WTC11 (cell line): ENCODE measurements at regions not wholly inside any gene's neighbourhood (a gene's known extent, or its start where the extent isn't known, plus 50 kb on each side); places are given as distances from the start of the nearest gene placed in this dataset.

ENCODE experiments used
- ATAC-seq: fragments of 200-7000 bp; cut with Tn5 transposase; 2 replicates; pipeline ENCODE4 v1.10.0; 2021; ENCODE audit warnings: mild to moderate bottlenecking, moderate library complexity
- CTCF ChIA-PET: fragments of 300-600 bp; sonication (Branson Sonifier 250); formaldehyde crosslinking; loops from one replicate; lab custom pipeline; 2021; ENCODE audit warnings: antibody characterized with exemption; lab: Charles Lee
- POLR2A ChIA-PET: fragments of 350-600 bp; sonication (Branson Sonifier 250); formaldehyde crosslinking; loops from one replicate; lab custom pipeline; 2021; ENCODE audit warnings: antibody characterized with exemption; lab: Charles Lee
- DNase-seq: peaks from one replicate; pipeline ENCODE4 v3.0.0; 2021; ENCODE audit warnings: low spot score
- H3K27ac Mint-ChIP-seq: 2 replicates; pipeline ENCODE4 v1.8.0; 2021; ENCODE audit warnings: mixed read lengths
- H3K27me3 Mint-ChIP-seq: 2 replicates; pipeline ENCODE4 v1.8.0; 2021; ENCODE audit warnings: low read depth, mild to moderate bottlenecking, moderate library complexity, mixed read lengths
- H3K36me3 Mint-ChIP-seq: 2 replicates; pipeline ENCODE4 v1.8.0; 2021; ENCODE audit warnings: mixed read lengths
- H3K4me1 Mint-ChIP-seq: 2 replicates; pipeline ENCODE4 v1.8.0; 2022; ENCODE audit warnings: mixed read lengths
- H3K4me3 Mint-ChIP-seq: 2 replicates; pipeline ENCODE4 v1.8.0; 2021; ENCODE audit warnings: mild to moderate bottlenecking, moderate library complexity, mixed read lengths
- H3K9me3 Mint-ChIP-seq: 2 replicates; pipeline ENCODE4 v1.8.0; 2021; ENCODE audit warnings: mixed read lengths
- CREB1 ChIP-seq: sonication (generic); formaldehyde crosslinking; IDR thresholded peaks from 2 replicates; pipeline ENCODE4 v1.8.0; 2023; ENCODE audit warnings: mild to moderate bottlenecking, missing genetic modification reagents
- EMX1 ChIP-seq: fragments of 250-450 bp; sonication (Bioruptor Pico); IDR thresholded peaks from 2 replicates; pipeline ENCODE4 v1.8.0; 2021; ENCODE audit warnings: mild to moderate bottlenecking
- FOXJ3 ChIP-seq: sonication (generic); formaldehyde crosslinking; IDR thresholded peaks from 2 replicates; pipeline ENCODE4 v1.9.0; 2021; ENCODE audit warnings: missing genetic modification reagents, mild to moderate bottlenecking, borderline replicate concordance
- GABPB1 ChIP-seq: sonication (generic); formaldehyde crosslinking; IDR thresholded peaks from 2 replicates; pipeline ENCODE4 v1.8.1; 2023; ENCODE audit warnings: mild to moderate bottlenecking, missing genetic modification reagents
- GRHL2 ChIP-seq: fragments of 250-450 bp; sonication (Bioruptor Pico); IDR thresholded peaks from 2 replicates; pipeline ENCODE4 v1.8.0; 2022; ENCODE audit warnings: mild to moderate bottlenecking, moderate library complexity; ENCODE audit not compliant: insufficient replicate concordance, severe bottlenecking
- GTF2I ChIP-seq: fragments of 250-450 bp; sonication (Bioruptor Pico); conservative IDR thresholded peaks from 2 replicates; pipeline ENCODE4 v1.4.0; 2021; ENCODE audit warnings: mild to moderate bottlenecking
- JUN ChIP-seq: sonication (generic); formaldehyde crosslinking; IDR thresholded peaks from 2 replicates; pipeline ENCODE4 v1.8.0; 2023; ENCODE audit warnings: mild to moderate bottlenecking, missing genetic modification reagents
- SMAD3 ChIP-seq: sonication (generic); formaldehyde crosslinking; IDR thresholded peaks from 2 replicates; pipeline ENCODE4 v1.8.0; 2022; ENCODE audit warnings: missing genetic modification reagents, mild to moderate bottlenecking, borderline replicate concordance
- SP1 ChIP-seq: sonication (generic); formaldehyde crosslinking; conservative IDR thresholded peaks from 2 replicates; pipeline ENCODE4 v1.8.1; 2022; ENCODE audit warnings: missing genetic modification reagents
- TEAD4 ChIP-seq: sonication (generic); formaldehyde crosslinking; IDR thresholded peaks from 2 replicates; pipeline ENCODE4 v1.8.0; 2022; ENCODE audit warnings: mild to moderate bottlenecking, missing genetic modification reagents
- ZNF219 ChIP-seq: sonication (generic); formaldehyde crosslinking; IDR thresholded peaks from 2 replicates; pipeline ENCODE4 v1.8.0; 2023; ENCODE audit warnings: missing genetic modification reagents, mild to moderate bottlenecking, borderline replicate concordance
- ZNF396 ChIP-seq: fragments of 250-450 bp; sonication (Bioruptor Pico); IDR thresholded peaks from 2 replicates; pipeline ENCODE4 v1.8.0; 2021; ENCODE audit warnings: mild to moderate bottlenecking, moderate library complexity, borderline replicate concordance
- ZNF423 ChIP-seq: fragments of 250-450 bp; sonication (Bioruptor Pico); IDR thresholded peaks from 2 replicates; pipeline ENCODE4 v2.1.2; 2022; ENCODE audit warnings: mild to moderate bottlenecking, moderate library complexity
- TF ChIP-seq, protein P1 (sequence below): sonication (generic); formaldehyde crosslinking; IDR thresholded peaks from 2 replicates; pipeline ENCODE4 v1.8.0; 2023; ENCODE audit warnings: missing genetic modification reagents
- TF ChIP-seq, protein P2 (sequence below): sonication (generic); formaldehyde crosslinking; IDR thresholded peaks from 2 replicates; pipeline ENCODE4 v1.8.1; 2022; ENCODE audit warnings: missing genetic modification reagents, borderline replicate concordance
- TF ChIP-seq, protein P3 (sequence below): sonication (generic); formaldehyde crosslinking; IDR thresholded peaks from 2 replicates; pipeline ENCODE4 v1.8.0; 2022; ENCODE audit warnings: mild to moderate bottlenecking, missing genetic modification reagents
- TF ChIP-seq, protein P4 (sequence below): sonication (generic); formaldehyde crosslinking; IDR thresholded peaks from 2 replicates; pipeline ENCODE4 v1.8.0; 2022; ENCODE audit warnings: mild to moderate bottlenecking, missing genetic modification reagents
- TF ChIP-seq, protein P5 (sequence below): sonication (generic); formaldehyde crosslinking; IDR thresholded peaks from 2 replicates; pipeline ENCODE4 v1.8.1; 2023; ENCODE audit warnings: mild to moderate bottlenecking, moderate library complexity, missing genetic modification reagents
- TF ChIP-seq, protein P6 (sequence below): sonication (generic); formaldehyde crosslinking; IDR thresholded peaks from 2 replicates; pipeline ENCODE4 v1.8.1; 2022; ENCODE audit warnings: low read depth, missing genetic modification reagents, borderline replicate concordance

DNA sequence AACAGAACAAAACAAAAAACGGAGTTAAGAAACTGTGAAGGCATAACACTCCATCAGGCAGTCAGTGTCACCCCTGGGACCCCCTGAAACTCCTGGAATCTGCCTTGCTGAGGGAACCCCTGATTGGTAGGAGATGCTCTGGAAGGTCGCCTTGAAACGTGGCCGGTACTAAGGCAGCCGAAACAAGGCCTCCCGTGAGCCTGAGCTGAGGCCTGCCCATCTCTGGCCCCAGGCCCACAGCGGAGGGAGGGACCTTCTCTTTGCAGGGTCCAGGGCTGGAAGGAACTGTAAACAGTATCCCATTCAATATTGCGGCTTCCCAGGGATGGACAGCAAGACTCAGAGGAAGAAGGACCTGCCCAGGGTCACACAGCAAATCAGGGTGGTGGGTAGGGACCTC lies 155.7 kb downstream of the INHBB start (continued):
- TF ChIP-seq, protein P1, sequence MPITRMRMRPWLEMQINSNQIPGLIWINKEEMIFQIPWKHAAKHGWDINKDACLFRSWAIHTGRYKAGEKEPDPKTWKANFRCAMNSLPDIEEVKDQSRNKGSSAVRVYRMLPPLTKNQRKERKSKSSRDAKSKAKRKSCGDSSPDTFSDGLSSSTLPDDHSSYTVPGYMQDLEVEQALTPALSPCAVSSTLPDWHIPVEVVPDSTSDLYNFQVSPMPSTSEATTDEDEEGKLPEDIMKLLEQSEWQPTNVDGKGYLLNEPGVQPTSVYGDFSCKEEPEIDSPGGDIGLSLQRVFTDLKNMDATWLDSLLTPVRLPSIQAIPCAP (CRISPR knock-in tag) = no peak
- no peak for TF ChIP-seq EMX1 (CRISPR knock-in tag)

DNA sequence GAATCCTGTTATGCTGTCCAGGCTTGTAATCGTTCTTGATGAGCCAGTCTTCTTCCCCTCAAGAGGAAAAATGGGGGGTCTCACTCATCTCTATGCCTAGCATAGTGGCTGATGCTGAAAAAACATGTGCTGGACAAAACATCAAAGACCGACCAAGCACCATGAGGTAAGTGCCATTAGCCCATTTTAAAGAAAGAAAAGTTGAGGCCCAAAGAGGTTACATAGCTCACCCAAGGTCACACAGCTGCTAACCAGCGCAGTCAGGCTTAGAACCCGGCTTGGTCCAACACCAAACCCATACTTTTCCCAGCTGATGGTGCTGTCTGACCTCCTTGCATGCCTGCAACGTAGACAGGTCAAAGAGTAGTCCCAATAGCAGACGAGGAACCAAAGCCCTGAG lies 156.4 kb downstream of the INHBB start:
- DNase-seq (no peak), ATAC-seq (no peak)
- POLR2A ChIA-PET = no interaction called here
- Mint-ChIP-seq H3K36me3 (no peaks in the 10 kb centered on the region), H3K9me3 (no peaks in the 10 kb centered on the region), H3K27ac (no peak overlapping the region), H3K4me3 (no peak overlapping the region), H3K27me3 (peaks cover 24% of the 10 kb centered on the region), H3K4me1 (no peaks in the 10 kb centered on the region)
- TF ChIP-seq, protein P2, sequence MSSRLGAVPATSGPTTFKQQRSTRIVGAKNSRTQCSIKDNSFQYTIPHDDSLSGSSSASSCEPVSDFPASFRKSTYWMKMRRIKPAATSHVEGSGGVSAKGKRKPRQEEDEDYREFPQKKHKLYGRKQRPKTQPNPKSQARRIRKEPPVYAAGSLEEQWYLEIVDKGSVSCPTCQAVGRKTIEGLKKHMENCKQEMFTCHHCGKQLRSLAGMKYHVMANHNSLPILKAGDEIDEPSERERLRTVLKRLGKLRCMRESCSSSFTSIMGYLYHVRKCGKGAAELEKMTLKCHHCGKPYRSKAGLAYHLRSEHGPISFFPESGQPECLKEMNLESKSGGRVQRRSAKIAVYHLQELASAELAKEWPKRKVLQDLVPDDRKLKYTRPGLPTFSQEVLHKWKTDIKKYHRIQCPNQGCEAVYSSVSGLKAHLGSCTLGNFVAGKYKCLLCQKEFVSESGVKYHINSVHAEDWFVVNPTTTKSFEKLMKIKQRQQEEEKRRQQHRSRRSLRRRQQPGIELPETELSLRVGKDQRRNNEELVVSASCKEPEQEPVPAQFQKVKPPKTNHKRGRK (CRISPR knock-in tag) = no peak
- TF ChIP-seq, protein P3, sequence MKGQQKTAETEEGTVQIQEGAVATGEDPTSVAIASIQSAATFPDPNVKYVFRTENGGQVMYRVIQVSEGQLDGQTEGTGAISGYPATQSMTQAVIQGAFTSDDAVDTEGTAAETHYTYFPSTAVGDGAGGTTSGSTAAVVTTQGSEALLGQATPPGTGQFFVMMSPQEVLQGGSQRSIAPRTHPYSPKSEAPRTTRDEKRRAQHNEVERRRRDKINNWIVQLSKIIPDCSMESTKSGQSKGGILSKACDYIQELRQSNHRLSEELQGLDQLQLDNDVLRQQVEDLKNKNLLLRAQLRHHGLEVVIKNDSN = no peak
- no peak for TF ChIP-seq ZNF396
- CTCF ChIA-PET = interaction anchor here (0.5 kb wide), 1 partner anchor 327 kb away, joined by 3 read pairs; no protein-coding TSS in a partner anchor

DNA sequence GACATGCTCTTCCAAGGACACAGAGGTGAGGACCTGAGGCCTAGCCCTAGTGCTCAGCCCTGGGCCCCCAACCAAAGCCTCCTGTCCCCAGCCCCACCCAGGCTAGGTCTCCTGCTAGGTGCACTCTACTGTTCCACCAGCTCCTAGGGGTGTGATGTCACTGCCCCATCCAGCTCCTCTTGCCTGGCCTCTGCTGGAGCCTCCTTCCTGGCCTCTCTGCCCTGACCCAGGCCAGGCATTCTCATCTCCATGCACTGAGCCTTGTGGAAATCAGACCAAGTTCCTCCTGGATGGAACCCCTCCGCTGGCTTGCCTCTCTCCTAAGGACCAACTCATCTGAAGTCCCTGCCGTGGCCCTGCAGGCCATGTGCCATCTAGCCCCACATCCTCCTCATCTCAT lies 156.8 kb downstream of the INHBB start:
- CTCF ChIA-PET = no interaction called here
- no peak overlapping the region for H3K27ac Mint-ChIP-seq
- POLR2A ChIA-PET = no interaction called here
- H3K27me3 Mint-ChIP-seq = peaks cover 23% of the 10 kb centered on the region
- H3K9me3 Mint-ChIP-seq = no peaks in the 10 kb centered on the region
- TF ChIP-seq GABPB1 (CRISPR knock-in tag) (no peak), ZNF423 (CRISPR knock-in tag) (no peak), TEAD4 (CRISPR knock-in tag) (no peak), SMAD3 (CRISPR knock-in tag) (no peak), ZNF219 (CRISPR knock-in tag) (no peak), GTF2I (CRISPR knock-in tag) (no peak), FOXJ3 (CRISPR knock-in tag) (no peak), SP1 (CRISPR knock-in tag) (no peak), CREB1 (CRISPR knock-in tag) (no peak), JUN (CRISPR knock-in tag) (no peak), GRHL2 (no peak)
- TF ChIP-seq, protein P4, sequence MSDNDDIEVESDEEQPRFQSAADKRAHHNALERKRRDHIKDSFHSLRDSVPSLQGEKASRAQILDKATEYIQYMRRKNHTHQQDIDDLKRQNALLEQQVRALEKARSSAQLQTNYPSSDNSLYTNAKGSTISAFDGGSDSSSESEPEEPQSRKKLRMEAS = no peak
- TF ChIP-seq, protein P5, sequence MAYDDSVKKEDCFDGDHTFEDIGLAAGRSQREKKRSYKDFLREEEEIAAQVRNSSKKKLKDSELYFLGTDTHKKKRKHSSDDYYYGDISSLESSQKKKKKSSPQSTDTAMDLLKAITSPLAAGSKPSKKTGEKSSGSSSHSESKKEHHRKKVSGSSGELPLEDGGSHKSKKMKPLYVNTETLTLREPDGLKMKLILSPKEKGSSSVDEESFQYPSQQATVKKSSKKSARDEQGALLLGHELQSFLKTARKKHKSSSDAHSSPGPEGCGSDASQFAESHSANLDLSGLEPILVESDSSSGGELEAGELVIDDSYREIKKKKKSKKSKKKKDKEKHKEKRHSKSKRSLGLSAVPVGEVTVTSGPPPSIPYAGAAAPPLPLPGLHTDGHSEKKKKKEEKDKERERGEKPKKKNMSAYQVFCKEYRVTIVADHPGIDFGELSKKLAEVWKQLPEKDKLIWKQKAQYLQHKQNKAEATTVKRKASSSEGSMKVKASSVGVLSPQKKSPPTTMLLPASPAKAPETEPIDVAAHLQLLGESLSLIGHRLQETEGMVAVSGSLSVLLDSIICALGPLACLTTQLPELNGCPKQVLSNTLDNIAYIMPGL (CRISPR knock-in tag) = no peak
- TF ChIP-seq, protein P6, sequence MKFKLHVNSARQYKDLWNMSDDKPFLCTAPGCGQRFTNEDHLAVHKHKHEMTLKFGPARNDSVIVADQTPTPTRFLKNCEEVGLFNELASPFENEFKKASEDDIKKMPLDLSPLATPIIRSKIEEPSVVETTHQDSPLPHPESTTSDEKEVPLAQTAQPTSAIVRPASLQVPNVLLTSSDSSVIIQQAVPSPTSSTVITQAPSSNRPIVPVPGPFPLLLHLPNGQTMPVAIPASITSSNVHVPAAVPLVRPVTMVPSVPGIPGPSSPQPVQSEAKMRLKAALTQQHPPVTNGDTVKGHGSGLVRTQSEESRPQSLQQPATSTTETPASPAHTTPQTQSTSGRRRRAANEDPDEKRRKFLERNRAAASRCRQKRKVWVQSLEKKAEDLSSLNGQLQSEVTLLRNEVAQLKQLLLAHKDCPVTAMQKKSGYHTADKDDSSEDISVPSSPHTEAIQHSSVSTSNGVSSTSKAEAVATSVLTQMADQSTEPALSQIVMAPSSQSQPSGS (CRISPR knock-in tag) = no peak
- TF ChIP-seq, all 79 proteins: peak for 0
- no peak for DNase-seq
- ATAC-seq = no peak
- Mint-ChIP-seq H3K4me1 (no peaks in the 10 kb centered on the region), H3K4me3 (no peak overlapping the region), H3K36me3 (no peaks in the 10 kb centered on the region)
